ENCODE measurements at regions not wholly inside any gene's neighbourhood (a gene's known extent, or its start where the extent isn't known, plus 50 kb on each side); places are given as distances from the start of the nearest gene placed in this dataset.

- H3K4me1 ChIP-seq (ENCODE audit: insufficient read depth) = no peaks in the 10 kb centered on the region
- WGBS = 65% methylated on average over 3 of the region's 3 CpGs
Measured at GRCh38 chr3:20352546-20353179, 166.7 kb upstream of the SGO1 start.

GRCh38 chr3:20350449-20350848, 164.4 kb upstream of the SGO1 start:
- no peak overlapping the region for H3K27ac ChIP-seq (ENCODE audit: low read depth)
- no peak overlapping the region for H3K4me3 ChIP-seq (ENCODE audit: low read depth, low read length)
- no peak for DNase-seq (ENCODE audit: extremely low spot score)
- H3K36me3 ChIP-seq (ENCODE audit: insufficient read depth) = no peaks in the 10 kb centered on the region
- no peaks in the 10 kb centered on the region for H3K4me1 ChIP-seq (ENCODE audit: insufficient read depth)

More at GRCh38 chr3:20352546-20353179, 166.7 kb upstream of the SGO1 start:
- no peak overlapping the region for H3K27ac ChIP-seq (ENCODE audit: low read depth)
- no peak overlapping the region for H3K4me3 ChIP-seq (ENCODE audit: low read depth, low read length)
- no peak for DNase-seq (ENCODE audit: extremely low spot score)
- no peaks in the 10 kb centered on the region for H3K36me3 ChIP-seq (ENCODE audit: insufficient read depth)

- Histone ChIP-seq H3K4me1 (ENCODE audit: insufficient read depth) (no peaks in the 10 kb centered on the region), H3K36me3 (ENCODE audit: insufficient read depth) (no peaks in the 10 kb centered on the region), H3K4me3 (ENCODE audit: low read depth, low read length) (no peak overlapping the region), H3K27ac (ENCODE audit: low read depth) (no peak overlapping the region)
- DNase-seq (ENCODE audit: extremely low spot score) = no peak
- 88% methylated on average over 2 of the region's 2 CpGs for WGBS
Measured at GRCh38 chr3:20346916-20347315, 160.9 kb upstream of the SGO1 start.

- 73% methylated on average over 1 of the region's 1 CpG for WGBS
- no peak for DNase-seq (ENCODE audit: extremely low spot score)
- no peaks in the 10 kb centered on the region for H3K36me3 ChIP-seq (ENCODE audit: insufficient read depth)
- no peaks in the 10 kb centered on the region for H3K4me1 ChIP-seq (ENCODE audit: insufficient read depth)
- no peak overlapping the region for H3K27ac ChIP-seq (ENCODE audit: low read depth)
- H3K4me3 ChIP-seq (ENCODE audit: low read depth, low read length) = no peak overlapping the region
Measured at GRCh38 chr3:20346369-20346768, 160.4 kb upstream of the SGO1 start.

GRCh38 chr3:20344400-20344959, 158.5 kb upstream of the SGO1 start:
- no peaks in the 10 kb centered on the region for H3K36me3 ChIP-seq (ENCODE audit: insufficient read depth)

GRCh38 chr3:20343790-20344189, 157.8 kb upstream of the SGO1 start:
- no peak for DNase-seq (ENCODE audit: extremely low spot score)
- WGBS = 93% methylated on average over 3 of the region's 3 CpGs
- Histone ChIP-seq H3K4me3 (ENCODE audit: low read depth, low read length) (no peak overlapping the region), H3K27ac (ENCODE audit: low read depth) (no peak overlapping the region), H3K36me3 (ENCODE audit: insufficient read depth) (no peaks in the 10 kb centered on the region), H3K4me1 (ENCODE audit: insufficient read depth) (no peaks in the 10 kb centered on the region)

More at GRCh38 chr3:20344400-20344959, 158.5 kb upstream of the SGO1 start:
- Histone ChIP-seq H3K4me3 (ENCODE audit: low read depth, low read length) (no peak overlapping the region), H3K4me1 (ENCODE audit: insufficient read depth) (no peaks in the 10 kb centered on the region), H3K27ac (ENCODE audit: low read depth) (no peak overlapping the region)
- no peak for DNase-seq (ENCODE audit: extremely low spot score)

- peak; percentile 52 for DNase-seq (ENCODE audit: extremely low spot score)
Measured at GRCh38 chr3:20340324-20340928, 154.4 kb upstream of the SGO1 start.

GRCh38 chr3:20336572-20336971, 150.6 kb upstream of the SGO1 start:
- no peak for DNase-seq (ENCODE audit: extremely low spot score)
- H3K27ac ChIP-seq (ENCODE audit: low read depth) = no peak overlapping the region
- H3K4me1 ChIP-seq (ENCODE audit: insufficient read depth) = no peaks in the 10 kb centered on the region
- no peak overlapping the region for H3K4me3 ChIP-seq (ENCODE audit: low read depth, low read length)
- no peaks in the 10 kb centered on the region for H3K36me3 ChIP-seq (ENCODE audit: insufficient read depth)

More at GRCh38 chr3:20340324-20340928, 154.4 kb upstream of the SGO1 start:
- no peaks in the 10 kb centered on the region for H3K36me3 ChIP-seq (ENCODE audit: insufficient read depth)
- no peak overlapping the region for H3K4me3 ChIP-seq (ENCODE audit: low read depth, low read length)
- 23% methylated on average over 6 of the region's 6 CpGs for WGBS
- H3K4me1 ChIP-seq (ENCODE audit: insufficient read depth) = no peaks in the 10 kb centered on the region
- no peak overlapping the region for H3K27ac ChIP-seq (ENCODE audit: low read depth)

- 84% methylated on average over 2 of the region's 2 CpGs for WGBS
- Histone ChIP-seq H3K27ac (ENCODE audit: low read depth) (no peak overlapping the region), H3K4me3 (ENCODE audit: low read depth, low read length) (no peak overlapping the region), H3K4me1 (ENCODE audit: insufficient read depth) (no peaks in the 10 kb centered on the region), H3K36me3 (ENCODE audit: insufficient read depth) (no peaks in the 10 kb centered on the region)
- DNase-seq (ENCODE audit: extremely low spot score) = no peak
Measured at GRCh38 chr3:20334842-20335241, 148.8 kb upstream of the SGO1 start.

GRCh38 chr3:20327889-20328288, 141.9 kb upstream of the SGO1 start:
- no peak for DNase-seq (ENCODE audit: extremely low spot score)
- no peak overlapping the region for H3K4me3 ChIP-seq (ENCODE audit: low read depth, low read length)
- no peak overlapping the region for H3K27ac ChIP-seq (ENCODE audit: low read depth)
- WGBS = 95% methylated on average over 1 of the region's 1 CpG
- H3K4me1 ChIP-seq (ENCODE audit: insufficient read depth) = no peaks in the 10 kb centered on the region
- no peaks in the 10 kb centered on the region for H3K36me3 ChIP-seq (ENCODE audit: insufficient read depth)

GRCh38 chr3:20326541-20326940, 140.5 kb upstream of the SGO1 start:
- no peak overlapping the region for H3K27ac ChIP-seq (ENCODE audit: low read depth)

GRCh38 chr3:20325563-20325962, 139.6 kb upstream of the SGO1 start:
- Histone ChIP-seq H3K27ac (ENCODE audit: low read depth) (no peak overlapping the region), H3K4me3 (ENCODE audit: low read depth, low read length) (no peak overlapping the region), H3K4me1 (ENCODE audit: insufficient read depth) (no peaks in the 10 kb centered on the region), H3K36me3 (ENCODE audit: insufficient read depth) (no peaks in the 10 kb centered on the region)
- DNase-seq (ENCODE audit: extremely low spot score) = no peak
- WGBS = 100% methylated on average over 1 of the region's 1 CpG

More at GRCh38 chr3:20326541-20326940, 140.5 kb upstream of the SGO1 start:
- WGBS = 97% methylated on average over 1 of the region's 1 CpG
- no peak overlapping the region for H3K4me3 ChIP-seq (ENCODE audit: low read depth, low read length)
- H3K36me3 ChIP-seq (ENCODE audit: insufficient read depth) = no peaks in the 10 kb centered on the region
- H3K4me1 ChIP-seq (ENCODE audit: insufficient read depth) = no peaks in the 10 kb centered on the region
- no peak for DNase-seq (ENCODE audit: extremely low spot score)

- H3K36me3 ChIP-seq (ENCODE audit: insufficient read depth) = no peaks in the 10 kb centered on the region
- no peak overlapping the region for H3K27ac ChIP-seq (ENCODE audit: low read depth)
- 45% methylated on average over 1 of the region's 1 CpG for WGBS
- no peak overlapping the region for H3K4me3 ChIP-seq (ENCODE audit: low read depth, low read length)
- H3K4me1 ChIP-seq (ENCODE audit: insufficient read depth) = no peaks in the 10 kb centered on the region
- no peak for DNase-seq (ENCODE audit: extremely low spot score)
Measured at GRCh38 chr3:20324664-20325478, 138.9 kb upstream of the SGO1 start.

All from urinary bladder (tissue), 3 donors.